Urinary bladder (tissue), 1 donor: ENCODE measurements at regions not wholly inside any gene's neighbourhood (a gene's known extent, or its start where the extent isn't known, plus 50 kb on each side); places are given as distances from the start of the nearest gene placed in this dataset. TPM values are rescaled to one million over a fixed set of nuclear protein-coding genes. Genes with fewer than 3 reads are reported as not detected.

Experiments used
- small RNA-seq: library from RNA; depleted of rRNA; stranded (forward); fragments of <200 nt; gene quantifications from one replicate; pipeline ENCODE3, GENCODE V24; 2014

Small RNA genes lying in the stretch of these regions (small RNA-seq; reads per million reads assigned to genes)
- not detected for gene RNU6-755P
